ENCODE measurements at regions not wholly inside any gene's neighbourhood (a gene's known extent, or its start where the extent isn't known, plus 50 kb on each side); places are given as distances from the start of the nearest gene placed in this dataset.

DNA sequence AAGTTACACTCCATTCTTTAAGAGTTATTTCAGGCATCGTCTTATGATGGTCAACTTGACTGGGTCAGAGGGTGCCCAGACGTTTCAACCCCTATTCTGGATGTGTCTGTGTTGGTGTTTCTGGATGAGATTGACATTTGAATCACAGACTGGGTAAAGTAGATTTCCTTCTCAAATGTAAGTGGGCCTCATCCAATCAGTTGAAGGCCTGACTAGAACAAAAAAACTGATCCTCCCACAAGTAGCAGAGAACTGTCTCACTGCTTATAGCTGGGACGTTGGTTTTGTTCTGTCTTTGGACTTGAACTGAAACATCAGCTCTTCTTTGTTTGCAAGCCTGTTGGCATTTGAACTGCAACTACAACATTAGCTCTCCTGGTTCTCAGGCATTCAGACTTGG lies 76.3 kb upstream of the LYZL1 start:
- H3K4me1 ChIP-seq, result no peaks in the 10 kb centered on the region
- no peak overlapping the region for H3K4me3 ChIP-seq
- no peak overlapping the region for H3K27ac ChIP-seq
- DNase-seq, result no peak
- no peak for ATAC-seq (ENCODE audit: low FRiP score in 2 of 2)
- TF ChIP-seq EP300 (IDR thresholded peaks at IDR 0.05) (no peak), POLR2A (IDR thresholded peaks at IDR 0.05) (no peak), POLR2AphosphoS5 (IDR thresholded peaks at IDR 0.05) (no peak)
- TF ChIP-seq, protein P1, sequence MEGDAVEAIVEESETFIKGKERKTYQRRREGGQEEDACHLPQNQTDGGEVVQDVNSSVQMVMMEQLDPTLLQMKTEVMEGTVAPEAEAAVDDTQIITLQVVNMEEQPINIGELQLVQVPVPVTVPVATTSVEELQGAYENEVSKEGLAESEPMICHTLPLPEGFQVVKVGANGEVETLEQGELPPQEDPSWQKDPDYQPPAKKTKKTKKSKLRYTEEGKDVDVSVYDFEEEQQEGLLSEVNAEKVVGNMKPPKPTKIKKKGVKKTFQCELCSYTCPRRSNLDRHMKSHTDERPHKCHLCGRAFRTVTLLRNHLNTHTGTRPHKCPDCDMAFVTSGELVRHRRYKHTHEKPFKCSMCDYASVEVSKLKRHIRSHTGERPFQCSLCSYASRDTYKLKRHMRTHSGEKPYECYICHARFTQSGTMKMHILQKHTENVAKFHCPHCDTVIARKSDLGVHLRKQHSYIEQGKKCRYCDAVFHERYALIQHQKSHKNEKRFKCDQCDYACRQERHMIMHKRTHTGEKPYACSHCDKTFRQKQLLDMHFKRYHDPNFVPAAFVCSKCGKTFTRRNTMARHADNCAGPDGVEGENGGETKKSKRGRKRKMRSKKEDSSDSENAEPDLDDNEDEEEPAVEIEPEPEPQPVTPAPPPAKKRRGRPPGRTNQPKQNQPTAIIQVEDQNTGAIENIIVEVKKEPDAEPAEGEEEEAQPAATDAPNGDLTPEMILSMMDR (IDR thresholded peaks at IDR 0.05), result no peak
- WGBS, 2 donors, result 60 to 65% methylated on average over 3 of the region's 3 CpGs
- H3K36me3 ChIP-seq, result no peaks in the 10 kb centered on the region
- H3K9me3 ChIP-seq, result peaks cover 0 to 8% (median 5%) of the 10 kb centered on the region in 4 donors
- H3K27me3 ChIP-seq, result no peaks in the 10 kb centered on the region

- DNase-seq, result no peak
These were observed 74.3 kb upstream of the LYZL1 start for GRCh38 chr10:29214551-29214950.

GRCh38 chr10:29217292-29217738 lies 71.6 kb upstream of the LYZL1 start:
- no peaks in the 10 kb centered on the region for H3K36me3 ChIP-seq
- H3K4me1 ChIP-seq, result no peaks in the 10 kb centered on the region
- WGBS, 2 donors, result 63 to 83% methylated on average over 6 of the region's 6 CpGs
- H3K27ac ChIP-seq, result no peak overlapping the region
- H3K27me3 ChIP-seq, result no peaks in the 10 kb centered on the region
- no peak for DNase-seq
- TF ChIP-seq POLR2AphosphoS5 (IDR thresholded peaks at IDR 0.05) (no peak), POLR2A (IDR thresholded peaks at IDR 0.05) (no peak), EP300 (IDR thresholded peaks at IDR 0.05) (no peak)
- TF ChIP-seq, protein P1 (IDR thresholded peaks at IDR 0.05), result no peak
- H3K4me3 ChIP-seq, result no peak overlapping the region
- no peak for ATAC-seq (ENCODE audit: low FRiP score in 2 of 2)
- H3K9me3 ChIP-seq, result no peaks in the 10 kb centered on the region

More at GRCh38 chr10:29214551-29214950, 74.3 kb upstream of the LYZL1 start:
- 81 to 89% methylated on average over 3 of the region's 3 CpGs for whole genome bisulfite sequencing, 2 donors
- Histone ChIP-seq H3K27me3 (no peaks in the 10 kb centered on the region), H3K4me1 (no peaks in the 10 kb centered on the region), H3K27ac (no peak overlapping the region), H3K9me3 (peaks cover 0 to 4% (median 4%) of the 10 kb centered on the region in 4 donors), H3K36me3 (no peaks in the 10 kb centered on the region), H3K4me3 (no peak overlapping the region)
- no peak for ATAC-seq (ENCODE audit: low FRiP score in 2 of 2)
- TF ChIP-seq POLR2A (IDR thresholded peaks at IDR 0.05) (no peak), EP300 (IDR thresholded peaks at IDR 0.05) (no peak), POLR2AphosphoS5 (IDR thresholded peaks at IDR 0.05) (no peak)
- TF ChIP-seq, protein P1 (IDR thresholded peaks at IDR 0.05), result no peak

GRCh38 chr10:29223326-29223725 lies 65.5 kb upstream of the LYZL1 start:
- TF ChIP-seq POLR2A (IDR thresholded peaks at IDR 0.05) (no peak), EP300 (IDR thresholded peaks at IDR 0.05) (no peak), POLR2AphosphoS5 (IDR thresholded peaks at IDR 0.05) (no peak)
- TF ChIP-seq, protein P1 (IDR thresholded peaks at IDR 0.05), result no peak
- Histone ChIP-seq H3K27ac (no peak overlapping the region), H3K4me3 (no peak overlapping the region), H3K9me3 (no peaks in the 10 kb centered on the region), H3K4me1 (no peaks in the 10 kb centered on the region), H3K36me3 (no peaks in the 10 kb centered on the region), H3K27me3 (no peaks in the 10 kb centered on the region)
- DNase-seq, result no peak
- WGBS, 2 donors, result 77 to 89% methylated on average over 4 of the region's 4 CpGs
- no peak for ATAC-seq (ENCODE audit: low FRiP score in 2 of 2)

GRCh38 chr10:29224631-29225030 lies 64.2 kb upstream of the LYZL1 start:
- H3K4me1 ChIP-seq, result no peaks in the 10 kb centered on the region
- H3K27ac ChIP-seq, result no peak overlapping the region
- DNase-seq (no peak), ATAC-seq (ENCODE audit: low FRiP score in 2 of 2) (no peak)
- H3K9me3 ChIP-seq, result no peaks in the 10 kb centered on the region
- H3K4me3 ChIP-seq, result no peak overlapping the region
- WGBS, 2 donors, result 82 to 88% methylated on average over 1 of the region's 1 CpG
- TF ChIP-seq POLR2A (IDR thresholded peaks at IDR 0.05) (no peak), POLR2AphosphoS5 (IDR thresholded peaks at IDR 0.05) (no peak), EP300 (IDR thresholded peaks at IDR 0.05) (no peak)
- TF ChIP-seq, protein P1 (IDR thresholded peaks at IDR 0.05), result no peak
- no peaks in the 10 kb centered on the region for H3K36me3 ChIP-seq
- no peaks in the 10 kb centered on the region for H3K27me3 ChIP-seq
